Pancreas (tissue), 10 donors: ENCODE measurements at regions not wholly inside any gene's neighbourhood (a gene's known extent, or its start where the extent isn't known, plus 50 kb on each side); places are given as distances from the start of the nearest gene placed in this dataset.

Experiments used
- ATAC-seq, 4 donors: fragments of 200-7000 bp; cut with Tn5 transposase; one replicate each; pipeline versions ENCODE4 v1.8.0 to v1.9.1; 2020; ENCODE audit warnings: mild to moderate bottlenecking in 4 of 4, moderate library complexity in 4 of 4
- DNase-seq, 6 donors: peaks; one replicate each; pipeline ENCODE4 v3.0.0-alpha.2; 2020
- FAIRE-seq: peaks from 2 replicates; lab custom pipeline; 2012; peaks lifted over from hg19 to GRCh38; lab: Jason Lieb, UNC
- H3K27ac ChIP-seq, 4 donors: fragments of 200-600 bp; sonication (generic); 1 replicate in 3 of 4; 2 replicates in 1 of 4; pipeline versions ENCODE4 v1.5.0 to v1.8.0; 2020
- H3K27me3 ChIP-seq, 4 donors: fragments of 200-600 bp; one replicate each; pipeline ENCODE4 v1.8.0; 2021
- H3K36me3 ChIP-seq, 3 donors: fragments of 200-600 bp; sonication (generic) in 1 of 3; one replicate each; pipeline versions ENCODE4 v1.5.0 to v1.8.0; 2020 to 2021
- H3K4me1 ChIP-seq, 3 donors: fragments of 200-600 bp; one replicate each; pipeline ENCODE4 v1.8.0; 2021
- H3K4me3 ChIP-seq, 4 donors: fragments of 200-600 bp; sonication (generic) in 2 of 4; one replicate each; pipeline versions ENCODE4 v1.5.0 to v1.8.0; 2020 to 2021
- H3K9me3 ChIP-seq, 4 donors: fragments of 200-600 bp; one replicate each; pipeline ENCODE4 v1.8.0; 2021
- CTCF ChIP-seq, 4 donors: fragments of 200-600 bp; sonication (generic) in 3 of 4; IDR thresholded peaks; one replicate each; pipeline versions ENCODE4 v1.5.0 to v1.8.0; 2021; ENCODE audit warnings: antibody characterized with exemption in 4 of 4
- WGBS, 2 donors: extraction: QIAGEN DNeasy Blood & Tissue Kit; methylation state at CpG; one replicate each; pipeline ENCODE4 v1.1.7; 2013; 5-methylcytosine and 5-hydroxymethylcytosine counted together
- intact Hi-C, 3 donors: fragments of 100-400 bp; cut with DNase I; formaldehyde crosslinking; loops; one replicate each; pipeline versions ENCODE4 v1.11.1 to v1.14.2; 2022
- donor health status: healthy with polysubstance abuse.
- donor health status: DM: no; HTN: no; CAD: no; lungs with moderate emphysema.
- donor health status: DM: no; HTN: no; CAD: no.
- donor health status: control.
- donor health status: control.
- donor health status: Bipolar disorder and iron deficiency.
- donor health status: DM: yes; HTN: yes; CAD: no.
- donor health status: DM: no; HTN: no; CAD: no.
- donor health status: DM: no; HTN: no; CAD: no.
- donor health status: DM: yes; HTN: yes; CAD: no.

GRCh38 chr2:76567478-76567877 lies 856.8 kb upstream of the GCFC2 start:
- 57 to 65% methylated on average over 5 of the region's 5 CpGs for WGBS, 2 donors
- Histone ChIP-seq H3K27ac (no peak overlapping the region), H3K4me1 (no peaks in the 10 kb centered on the region), H3K9me3 (no peaks in the 10 kb centered on the region), H3K27me3 (no peaks in the 10 kb centered on the region), H3K4me3 (no peak overlapping the region), H3K36me3 (no peaks in the 10 kb centered on the region)
- intact Hi-C loops, result no loop called here
- no peak for TF ChIP-seq CTCF (IDR thresholded peaks at IDR 0.05)
- FAIRE-seq (no peak), DNase-seq (no peak), ATAC-seq (no peak)

- H3K27ac ChIP-seq, result no peak overlapping the region
- no peaks in the 10 kb centered on the region for H3K36me3 ChIP-seq
- no peaks in the 10 kb centered on the region for H3K4me1 ChIP-seq
- TF ChIP-seq CTCF (IDR thresholded peaks at IDR 0.05), result no peak
- DNase-seq, result no peak
- H3K9me3 ChIP-seq, result no peaks in the 10 kb centered on the region
- intact Hi-C loops, result no loop called here
- H3K27me3 ChIP-seq, result no peaks in the 10 kb centered on the region
- no peak for FAIRE-seq
- H3K4me3 ChIP-seq, result no peak overlapping the region
- 59 to 61% methylated on average over 2 of the region's 2 CpGs for WGBS, 2 donors
- no peak for ATAC-seq
Observed at GRCh38 chr2:76564734-76565133, 854.0 kb upstream of the GCFC2 start.

- Histone ChIP-seq H3K9me3 (no peaks in the 10 kb centered on the region), H3K36me3 (no peaks in the 10 kb centered on the region), H3K27ac (no peak overlapping the region), H3K4me3 (no peak overlapping the region), H3K27me3 (no peaks in the 10 kb centered on the region), H3K4me1 (no peaks in the 10 kb centered on the region)
- TF ChIP-seq CTCF (IDR thresholded peaks at IDR 0.05), result no peak
- FAIRE-seq (no peak), ATAC-seq (no peak), DNase-seq (peak in 1 of 6 donors; percentile 25)
- 78 to 87% methylated on average over 9 of the region's 9 CpGs for WGBS, 2 donors
- intact Hi-C loops, result no loop called here
Observed at GRCh38 chr2:76563730-76564129, 853.0 kb upstream of the GCFC2 start.

- no peak overlapping the region for H3K4me3 ChIP-seq
- H3K4me1 ChIP-seq, result no peaks in the 10 kb centered on the region
- no peaks in the 10 kb centered on the region for H3K9me3 ChIP-seq
- no peaks in the 10 kb centered on the region for H3K36me3 ChIP-seq
- no peak overlapping the region for H3K27ac ChIP-seq
- FAIRE-seq, result no peak
- intact Hi-C loops, result no loop called here
- no peak for ATAC-seq
- no peaks in the 10 kb centered on the region for H3K27me3 ChIP-seq
- no peak for TF ChIP-seq CTCF (IDR thresholded peaks at IDR 0.05)
- DNase-seq, result no peak
Observed at GRCh38 chr2:76558157-76558556, 847.4 kb upstream of the GCFC2 start.

DNA sequence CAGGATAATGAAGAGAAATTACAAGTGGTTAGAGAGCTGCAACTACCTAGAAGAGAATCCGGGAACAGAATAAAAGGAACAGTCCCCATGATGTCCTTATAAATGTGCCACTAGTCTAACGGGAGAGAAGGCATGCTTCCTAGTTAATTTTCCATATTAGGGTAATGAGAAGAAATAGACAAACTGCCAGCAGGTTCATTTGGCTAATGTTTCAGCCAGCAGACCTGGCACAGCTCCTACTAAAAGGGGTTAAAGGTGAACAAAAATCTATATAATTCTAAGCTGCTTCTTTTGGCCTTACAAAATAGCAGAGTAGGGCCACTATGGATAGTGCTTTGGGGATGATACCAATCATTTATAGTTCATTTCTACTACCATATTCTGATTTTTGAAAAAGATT lies 845.3 kb upstream of the GCFC2 start:
- no peak for ATAC-seq
- no peaks in the 10 kb centered on the region for H3K36me3 ChIP-seq
- no peak for TF ChIP-seq CTCF (IDR thresholded peaks at IDR 0.05)

More for the DNA sequence above, 845.3 kb upstream of the GCFC2 start:
- no peak overlapping the region for H3K4me3 ChIP-seq
- no peaks in the 10 kb centered on the region for H3K4me1 ChIP-seq
- no peak overlapping the region for H3K27ac ChIP-seq
- intact Hi-C loops, result no loop called here
- 30 to 35% methylated on average over 2 of the region's 2 CpGs for WGBS, 2 donors
- H3K9me3 ChIP-seq, result no peaks in the 10 kb centered on the region
- FAIRE-seq, result no peak
- no peaks in the 10 kb centered on the region for H3K27me3 ChIP-seq
- no peak for DNase-seq
